Left lung (tissue), 4 donors: ENCODE measurements at regions not wholly inside any gene's neighbourhood (a gene's known extent, or its start where the extent isn't known, plus 50 kb on each side); places are given as distances from the start of the nearest gene placed in this dataset.
A peak's percentile ranks its signal among the peaks of the same experiment; 100 is the strongest.

Experiments
- ATAC-seq: fragments of 200-7000 bp; cut with Tn5 transposase; one replicate; pipeline ENCODE4 v1.9.1; 2020; ENCODE audit warnings: moderate library complexity
- DNase-seq, 4 donors: peaks; one replicate each; pipeline ENCODE4 v3.0.0-alpha.2; 2013 to 2020
- H3K27ac ChIP-seq, 2 donors: fragments of 200-600 bp; sonication (generic) in 1 of 2; one replicate each; pipeline versions ENCODE4 v1.5.0 to v1.8.0; 2020 to 2021
- H3K27me3 ChIP-seq, 2 donors: fragments of 200-600 bp; sonication (generic) in 1 of 2; one replicate each; pipeline versions ENCODE4 v1.5.0 to v1.8.0; 2020 to 2021
- H3K36me3 ChIP-seq, 2 donors: fragments of 200-600 bp; sonication (generic) in 1 of 2; one replicate each; pipeline versions ENCODE4 v1.5.0 to v1.8.0; 2020 to 2021
- H3K4me1 ChIP-seq, 2 donors: fragments of 200-600 bp; one replicate each; pipeline ENCODE4 v1.8.0; 2021
- H3K4me3 ChIP-seq, 2 donors: fragments of 200-600 bp; sonication (generic) in 1 of 2; one replicate each; pipeline versions ENCODE4 v1.5.0 to v1.8.0; 2020 to 2021; ENCODE audit warnings: mild to moderate bottlenecking in 1 of 2
- H3K9me3 ChIP-seq, 2 donors: fragments of 200-600 bp; sonication (generic) in 1 of 2; one replicate each; pipeline versions ENCODE4 v1.5.0 to v1.8.0; 2020 to 2021
- CTCF ChIP-seq, 2 donors: fragments of 200-600 bp; sonication (generic) in 1 of 2; IDR thresholded peaks; one replicate each; pipeline versions ENCODE4 v1.5.0 to v1.8.0; 2021; ENCODE audit warnings: antibody characterized with exemption in 2 of 2
- intact Hi-C, 2 donors: fragments of 100-400 bp; cut with DNase I; formaldehyde crosslinking; loops; one replicate each; pipeline versions ENCODE4 v1.11.2 to v1.14.2; 2022
- donor health status: DM: no; HTN: yes; CAD: no.
- donor health status: DM: no; HTN: no; CAD: no.

DNA sequence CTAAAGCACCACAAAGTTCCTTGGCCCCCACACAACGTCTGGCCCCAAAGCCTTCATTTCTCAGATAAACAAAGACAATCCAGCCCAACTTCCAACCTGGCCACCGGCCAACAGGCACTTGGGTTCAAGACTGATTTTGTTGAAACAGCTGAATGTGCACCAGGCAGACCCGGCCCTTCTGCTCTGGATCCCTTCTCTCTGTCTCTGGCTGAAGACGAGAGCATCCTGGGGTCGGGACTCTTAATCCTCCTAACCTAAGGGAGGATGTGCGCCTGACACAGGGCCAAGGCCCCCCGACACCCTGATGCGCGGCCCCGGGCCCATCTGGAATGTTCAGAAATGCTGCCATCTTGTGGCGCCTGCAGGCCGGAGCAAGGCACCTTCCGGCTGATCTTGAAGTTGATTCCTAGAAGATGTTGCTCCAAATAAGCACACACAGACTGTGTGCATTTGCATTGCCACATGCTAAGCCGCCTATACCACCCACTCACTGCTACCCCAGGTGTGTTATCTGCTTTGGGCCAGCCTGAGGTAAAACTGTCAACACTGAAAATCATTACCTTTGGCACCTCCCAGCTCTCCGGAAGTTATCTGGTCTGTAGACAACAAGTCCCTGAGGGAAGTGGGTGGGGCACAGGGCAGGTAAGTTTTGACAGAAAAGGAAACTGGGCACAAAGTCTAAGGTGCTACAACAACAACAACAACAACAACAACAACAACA, 98.4 kb upstream of the HABP2 start:
- peak in 3 of 4 donors; percentile 72 to 82 (median 74) for DNase-seq
- intact Hi-C loops, result no loop called here
- no peaks in the 10 kb centered on the region for H3K27me3 ChIP-seq
- no peaks in the 10 kb centered on the region for H3K36me3 ChIP-seq
- peak; percentile 68 for TF ChIP-seq CTCF (IDR thresholded peaks at IDR 0.05)
- peak; percentile 87 for ATAC-seq
- H3K9me3 ChIP-seq, result no peaks in the 10 kb centered on the region
- H3K4me3 ChIP-seq, result no peak overlapping the region
- H3K27ac ChIP-seq, result no peak overlapping the region
- H3K4me1 ChIP-seq, result peaks cover 4 to 6% of the 10 kb centered on the region in 2 donors

GRCh38 chr10:113455947-113456346, 96.9 kb upstream of the HABP2 start:
- no peak for DNase-seq
- Histone ChIP-seq H3K27me3 (no peaks in the 10 kb centered on the region), H3K4me3 (no peak overlapping the region), H3K9me3 (no peaks in the 10 kb centered on the region), H3K27ac (no peak overlapping the region), H3K36me3 (no peaks in the 10 kb centered on the region), H3K4me1 (peaks cover 4 to 6% of the 10 kb centered on the region in 2 donors)
- no peak for ATAC-seq
- no peak for TF ChIP-seq CTCF (IDR thresholded peaks at IDR 0.05)
- intact Hi-C loops, result no loop called here

- TF ChIP-seq CTCF (IDR thresholded peaks at IDR 0.05), result no peak
- Histone ChIP-seq H3K27ac (no peak overlapping the region), H3K9me3 (no peaks in the 10 kb centered on the region), H3K36me3 (no peaks in the 10 kb centered on the region), H3K27me3 (no peaks in the 10 kb centered on the region), H3K4me3 (no peak overlapping the region), H3K4me1 (peaks cover 4 to 6% of the 10 kb centered on the region in 2 donors)
- ATAC-seq, result no peak
- DNase-seq, result no peak
- intact Hi-C loops, result no loop called here
Observed at GRCh38 chr10:113456741-113457140, 96.1 kb upstream of the HABP2 start.

DNA sequence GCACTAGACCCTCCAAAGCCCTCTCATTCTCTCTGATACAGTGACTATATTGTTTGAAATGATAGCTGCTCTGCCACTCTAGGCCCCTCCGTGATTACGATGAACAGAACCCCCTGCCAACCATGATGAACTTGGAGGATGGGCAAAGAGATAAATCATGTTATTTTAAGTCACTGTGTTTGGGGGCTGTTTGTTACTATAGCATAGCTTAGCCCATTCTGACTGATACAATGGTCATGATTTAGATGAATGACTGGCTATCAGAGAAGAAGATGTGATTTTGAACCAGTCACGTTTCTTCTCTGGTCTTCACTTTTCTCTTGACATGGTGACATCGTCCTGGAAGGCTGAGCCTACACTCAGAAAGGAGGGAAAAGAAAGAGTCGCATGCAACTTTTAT, 95.4 kb upstream of the HABP2 start:
- Histone ChIP-seq H3K4me1 (peaks cover 4 to 6% of the 10 kb centered on the region in 2 donors), H3K36me3 (no peaks in the 10 kb centered on the region), H3K9me3 (no peaks in the 10 kb centered on the region), H3K27me3 (no peaks in the 10 kb centered on the region), H3K4me3 (no peak overlapping the region), H3K27ac (no peak overlapping the region)
- intact Hi-C loops, result no loop called here
- ATAC-seq (no peak), DNase-seq (no peak)
- no peak for TF ChIP-seq CTCF (IDR thresholded peaks at IDR 0.05)

- H3K9me3 ChIP-seq, result no peaks in the 10 kb centered on the region
- intact Hi-C loops, result no loop called here
Observed at GRCh38 chr10:113458451-113458850, 94.4 kb upstream of the HABP2 start.

More at GRCh38 chr10:113458451-113458850, 94.4 kb upstream of the HABP2 start:
- Histone ChIP-seq H3K27me3 (no peaks in the 10 kb centered on the region), H3K4me1 (peaks cover 4 to 6% of the 10 kb centered on the region in 2 donors), H3K27ac (no peak overlapping the region), H3K36me3 (no peaks in the 10 kb centered on the region), H3K4me3 (no peak overlapping the region)
- DNase-seq (no peak), ATAC-seq (no peak)
- no peak for TF ChIP-seq CTCF (IDR thresholded peaks at IDR 0.05)
